AG04450 (cell line): ENCODE measurements at regions not wholly inside any gene's neighbourhood (a gene's known extent, or its start where the extent isn't known, plus 50 kb on each side); places are given as distances from the start of the nearest gene placed in this dataset.

Experiments
- CTCF ChIA-PET: fragments of 300-600, 350-600 bp; formaldehyde crosslinking; extraction: SDS; loops from one replicate; lab custom pipeline; 2022; ENCODE audit warnings: antibody characterized with exemption, inconsistent platforms; lab: Charles Lee
- POLR2A ChIA-PET: fragments of 350-600 bp; formaldehyde crosslinking; extraction: SDS; loops from one replicate; lab custom pipeline; 2021; ENCODE audit warnings: antibody characterized with exemption, inconsistent platforms; lab: Yijun Ruan, JAX
- DNase-seq: peaks from one replicate; pipeline ENCODE4 v3.0.0-alpha.2; 2011; ENCODE audit warnings: low read depth, low spot score
- H3K27ac ChIP-seq: one replicate; pipeline ENCODE4 v1.5.1; 2012; ENCODE audit warnings: low read depth, low read length, control low read depth
- H3K27me3 ChIP-seq: one replicate; pipeline ENCODE4 v1.6.0; 2012; ENCODE audit warnings: low read length; ENCODE audit not compliant: control insufficient read depth, insufficient read depth
- H3K4me3 ChIP-seq: 2 replicates; pipeline ENCODE4 v1.5.1; 2011; ENCODE audit warnings: mild to moderate bottlenecking, low read depth, low read length, control low read depth
- H3K9me3 ChIP-seq: 2 replicates; pipeline ENCODE4 v1.5.1; 2012; ENCODE audit warnings: low read length; ENCODE audit not compliant: control insufficient read depth, insufficient read depth
- CTCF ChIP-seq: IDR thresholded peaks from 2 replicates; pipeline ENCODE4 v1.5.1; 2011; ENCODE audit warnings: low read depth, low read length, control low read depth, inconsistent platforms

DNA sequence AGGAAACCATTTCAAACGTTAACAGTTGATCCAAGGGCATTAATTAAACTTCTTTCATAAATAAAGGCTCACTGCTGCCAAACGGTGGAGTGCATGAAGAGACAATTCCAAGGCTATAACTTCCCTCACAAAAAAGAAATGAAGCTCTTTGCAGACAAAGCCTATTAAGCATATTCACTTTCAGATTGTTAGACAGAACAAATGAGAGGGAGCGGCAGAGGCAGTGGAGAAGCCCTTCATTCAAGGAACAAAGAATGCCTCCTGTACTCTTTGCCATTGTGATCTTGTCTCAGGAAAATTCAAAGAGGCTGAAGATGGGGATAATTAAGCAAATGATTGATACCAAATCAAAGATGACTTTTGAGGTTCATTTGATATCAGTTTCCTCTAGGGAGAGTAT, 370.5 kb upstream of the FAT1 start:
- TF ChIP-seq CTCF: no peak
- Histone ChIP-seq H3K4me3 (no peak overlapping the region), H3K27ac (no peak overlapping the region), H3K9me3 (no peaks in the 10 kb centered on the region; the same call in 1 of the 2 replicates), H3K27me3 (no peaks in the 10 kb centered on the region)
- ChIA-PET POLR2A (no interaction called here), CTCF (no interaction called here)
- DNase-seq: no peak

- POLR2A ChIA-PET: no interaction called here
- no peak for DNase-seq
- CTCF ChIA-PET: no interaction called here
Observed at GRCh38 chr4:187098429-187098828, 374.8 kb upstream of the FAT1 start.

DNA sequence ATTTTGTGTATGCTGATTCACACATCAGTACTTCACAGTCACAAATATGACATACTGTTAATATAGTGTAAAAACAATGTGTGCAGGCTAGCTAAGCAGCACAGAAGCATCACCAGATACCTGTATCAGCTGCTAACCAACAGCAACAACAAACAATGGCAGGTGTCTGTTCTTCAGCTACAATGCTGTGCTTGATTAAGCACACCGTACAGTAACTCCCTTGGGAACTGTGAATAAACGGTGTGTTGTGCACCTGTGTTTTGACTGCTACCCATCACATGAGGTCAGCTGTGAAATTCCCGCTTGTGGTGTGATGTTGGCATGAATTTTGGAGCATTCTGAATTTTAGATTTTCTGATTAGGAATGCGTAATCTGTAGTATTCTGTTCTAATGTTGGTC, 379.7 kb upstream of the FAT1 start:
- ChIA-PET CTCF (no interaction called here), POLR2A (no interaction called here)
- Histone ChIP-seq H3K4me3 (no peak overlapping the region), H3K27ac (no peak overlapping the region), H3K27me3 (no peaks in the 10 kb centered on the region), H3K9me3 (no peaks in the 10 kb centered on the region)
- TF ChIP-seq CTCF: no peak
- no peak for DNase-seq

More at GRCh38 chr4:187098429-187098828, 374.8 kb upstream of the FAT1 start:
- Histone ChIP-seq H3K9me3 (no peaks in the 10 kb centered on the region), H3K27ac (no peak overlapping the region), H3K4me3 (no peak overlapping the region), H3K27me3 (no peaks in the 10 kb centered on the region)
- no peak for TF ChIP-seq CTCF

- DNase-seq: no peak
- POLR2A ChIA-PET: no interaction called here
- TF ChIP-seq CTCF: no peak
- Histone ChIP-seq H3K27me3 (no peaks in the 10 kb centered on the region), H3K27ac (no peak overlapping the region), H3K4me3 (no peak overlapping the region), H3K9me3 (no peaks in the 10 kb centered on the region; the same call in 1 of the 2 replicates)
- CTCF ChIA-PET: no interaction called here
Observed at GRCh38 chr4:187108845-187109244, 385.2 kb upstream of the FAT1 start.

DNA sequence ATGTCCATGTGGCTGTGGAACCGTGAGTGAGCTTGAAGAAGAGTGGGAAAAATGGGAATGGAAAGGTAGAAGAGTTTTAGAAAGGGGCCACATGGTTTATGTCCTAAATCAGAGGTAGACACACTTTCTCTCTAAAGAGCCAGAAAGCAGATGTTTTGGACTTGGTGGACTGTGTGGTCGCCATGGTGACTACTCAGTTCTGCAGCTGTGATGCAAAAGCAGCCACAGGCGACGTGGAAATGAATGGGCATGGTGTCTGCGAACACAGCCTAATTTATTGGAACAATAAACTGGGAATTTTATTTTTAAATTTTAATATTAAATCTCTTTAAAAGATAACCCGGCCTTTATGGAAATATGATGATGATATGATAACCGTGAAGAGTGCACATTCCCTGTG, 386.0 kb upstream of the FAT1 start:
- ChIA-PET POLR2A (no interaction called here), CTCF (no interaction called here)

More for the DNA sequence above, 386.0 kb upstream of the FAT1 start:
- Histone ChIP-seq H3K4me3 (no peak overlapping the region), H3K27ac (no peak overlapping the region), H3K9me3 (no peaks in the 10 kb centered on the region; the same call in 1 of the 2 replicates), H3K27me3 (no peaks in the 10 kb centered on the region)
- DNase-seq: no peak
- TF ChIP-seq CTCF: no peak
